ENCODE measurements at regions not wholly inside any gene's neighbourhood (a gene's known extent, or its start where the extent isn't known, plus 50 kb on each side); places are given as distances from the start of the nearest gene placed in this dataset.
"Not testable (repeated sequence)": the region's sequence is repeated elsewhere in the genome, so short reads cannot be mapped to it uniquely, and the experiment has no call there.

DNA sequence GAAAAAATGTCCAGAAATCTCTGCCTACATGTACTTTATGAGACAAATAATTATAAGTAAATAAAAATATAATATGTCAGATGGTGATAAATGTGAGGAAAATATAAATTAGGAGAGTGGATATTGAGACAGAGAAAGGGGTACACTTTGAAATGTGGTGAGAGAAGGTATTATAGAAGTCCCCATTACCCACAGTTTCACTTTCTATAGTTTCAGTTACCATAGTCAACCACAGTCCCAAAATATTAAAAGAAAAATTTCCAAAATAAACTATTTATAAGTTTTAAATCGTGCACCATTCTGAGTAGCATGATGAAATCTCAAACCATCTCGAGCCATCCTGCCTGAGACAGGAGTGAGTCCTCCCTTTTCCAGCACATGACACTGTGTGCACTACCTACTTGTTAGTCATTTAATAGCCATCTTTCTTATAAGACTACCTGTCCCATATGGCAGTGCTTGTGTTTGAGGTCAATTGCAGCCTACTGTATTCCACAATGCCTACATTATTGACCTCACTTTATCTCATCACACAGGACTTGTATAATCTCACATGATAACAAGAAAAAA is 653.7 kb downstream of the DACH1 start:
- DNase-seq: no peak

DNA sequence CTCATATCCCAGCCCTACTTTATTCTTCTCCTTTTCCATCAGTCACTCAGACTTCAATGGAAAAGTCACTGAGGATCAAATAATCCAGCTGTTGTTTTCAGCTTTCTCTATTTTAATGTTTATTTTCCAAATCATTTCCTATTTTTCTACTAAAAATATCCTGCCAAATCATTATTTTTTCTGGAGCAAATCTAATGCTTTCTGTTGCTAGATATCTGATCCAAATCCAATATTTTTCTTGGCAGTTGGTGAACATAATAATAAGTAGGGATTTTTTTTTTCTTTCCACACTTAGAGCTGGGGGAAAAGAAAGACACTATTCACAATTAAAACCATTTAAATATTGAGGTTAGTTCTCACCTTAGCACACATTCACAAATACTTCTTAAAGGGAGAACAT is 656.1 kb downstream of the DACH1 start:
- DNase-seq: no peak

DNA sequence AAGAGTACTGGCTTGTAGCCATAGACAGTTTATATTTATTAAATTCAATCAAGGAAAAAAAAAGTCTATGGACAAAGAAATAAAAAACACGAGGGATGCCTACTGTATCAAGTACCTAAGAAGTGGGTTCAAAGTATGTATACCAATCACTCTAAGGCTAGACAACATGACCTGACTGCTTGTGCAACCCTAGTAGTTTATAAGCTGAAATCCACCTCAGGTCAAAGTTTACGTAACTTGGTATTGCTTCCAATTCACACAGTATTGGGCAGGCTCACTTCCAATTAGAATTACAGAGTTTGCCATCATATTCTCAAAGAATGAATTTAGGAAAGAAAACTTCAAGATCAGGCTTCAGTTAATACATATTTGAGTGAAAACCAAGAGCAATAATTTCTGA is 657.8 kb downstream of the DACH1 start:
- no peak for DNase-seq

DNA sequence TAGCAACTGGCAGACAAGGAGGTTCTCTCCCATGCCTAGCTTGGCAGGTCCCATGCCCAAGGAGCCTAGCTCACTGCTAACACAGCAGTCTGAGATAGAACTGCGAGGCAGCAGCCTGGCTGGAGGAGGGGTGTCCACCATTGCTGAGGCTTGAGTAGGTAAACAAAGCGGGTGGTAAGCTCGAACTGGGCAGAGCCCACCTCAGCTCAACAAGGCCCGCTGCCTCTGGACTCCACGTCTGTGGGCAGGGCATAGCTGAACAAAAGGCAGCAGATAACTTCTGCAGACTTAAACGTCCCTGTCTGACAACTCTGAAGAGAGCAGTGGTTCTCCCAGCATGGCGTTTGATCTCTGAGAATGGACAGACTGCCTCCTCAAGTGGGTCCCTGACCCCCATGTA is 682.4 kb downstream of the DACH1 start:
- DNase-seq: not testable (repeated sequence)

DNA sequence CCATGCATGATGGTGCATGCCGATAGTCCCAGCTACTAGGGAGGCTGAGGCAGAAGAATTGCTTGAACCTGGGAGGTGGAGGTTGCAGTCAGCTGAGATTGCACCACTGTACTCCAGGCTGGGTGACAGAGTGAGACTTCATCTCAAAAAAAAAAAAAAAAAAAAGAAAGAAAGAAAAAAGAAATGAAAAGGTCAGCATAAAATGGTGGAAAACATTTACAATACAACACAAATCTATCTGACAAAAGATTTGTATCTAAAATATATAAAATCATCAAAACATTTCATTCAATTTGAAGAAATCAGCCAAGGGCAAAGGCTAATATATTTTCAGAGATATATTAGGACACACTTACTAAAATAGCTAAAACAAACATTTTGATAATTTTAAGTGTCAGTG is 683.7 kb downstream of the DACH1 start:
- DNase-seq: not testable (repeated sequence)

DNA sequence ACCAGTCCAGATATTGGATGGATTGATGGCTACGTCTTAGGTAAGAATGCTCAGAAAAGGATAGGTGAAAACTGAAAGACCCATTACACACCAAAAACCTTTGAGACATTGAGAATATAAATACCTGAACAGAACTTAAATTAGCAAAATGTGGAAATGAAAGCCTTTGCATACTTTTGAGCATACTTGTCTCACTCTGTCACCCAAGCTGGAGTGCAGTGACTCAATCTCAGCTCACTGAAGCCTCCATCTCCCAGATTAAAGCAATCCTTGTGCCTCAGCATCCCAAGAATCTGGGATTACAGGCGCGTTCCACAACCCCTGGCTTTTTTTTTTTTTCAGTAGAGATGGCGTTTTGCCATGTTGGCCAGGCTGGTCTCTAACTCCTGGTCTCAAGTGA is 695.3 kb downstream of the DACH1 start:
- no peak for DNase-seq

DNA sequence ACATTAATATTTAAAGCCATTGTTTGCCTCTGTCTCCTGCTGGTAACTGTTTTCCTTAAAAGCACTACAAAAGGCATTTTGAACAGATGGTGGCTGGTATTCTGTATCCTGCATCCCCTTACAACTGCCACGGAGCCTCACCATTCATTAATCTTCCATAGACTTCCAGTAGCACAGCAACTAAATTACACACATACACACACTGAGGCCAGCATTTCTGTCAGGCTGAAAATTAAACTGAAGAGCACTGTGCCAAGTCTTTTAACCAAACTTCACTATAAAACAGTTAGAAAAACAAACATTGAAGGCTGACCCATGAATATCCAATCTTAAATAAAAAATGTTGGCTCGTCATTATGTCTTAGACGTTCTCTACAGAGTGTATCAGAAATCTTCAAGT is 697.8 kb downstream of the DACH1 start:
- DNase-seq: no peak

DNA sequence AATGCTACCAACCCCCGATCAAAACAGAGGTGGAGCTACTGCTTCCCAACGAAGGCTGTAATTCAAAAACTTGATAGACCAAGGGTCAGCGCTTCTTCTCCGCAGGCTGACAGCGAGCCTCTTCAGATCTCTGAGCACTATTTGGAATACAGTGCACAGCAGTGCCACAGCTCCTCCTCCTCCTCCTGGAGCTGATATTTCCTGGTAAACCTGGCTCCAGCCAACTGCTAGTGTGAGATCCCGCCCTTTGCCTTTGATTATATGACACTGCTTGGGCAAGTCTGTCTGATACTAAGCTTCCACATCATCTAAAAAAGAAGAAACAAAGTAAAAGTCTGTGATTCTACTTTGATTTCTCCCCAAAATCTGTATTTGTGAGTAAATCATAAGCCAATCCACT is 710.5 kb downstream of the DACH1 start:
- no peak for DNase-seq

DNA sequence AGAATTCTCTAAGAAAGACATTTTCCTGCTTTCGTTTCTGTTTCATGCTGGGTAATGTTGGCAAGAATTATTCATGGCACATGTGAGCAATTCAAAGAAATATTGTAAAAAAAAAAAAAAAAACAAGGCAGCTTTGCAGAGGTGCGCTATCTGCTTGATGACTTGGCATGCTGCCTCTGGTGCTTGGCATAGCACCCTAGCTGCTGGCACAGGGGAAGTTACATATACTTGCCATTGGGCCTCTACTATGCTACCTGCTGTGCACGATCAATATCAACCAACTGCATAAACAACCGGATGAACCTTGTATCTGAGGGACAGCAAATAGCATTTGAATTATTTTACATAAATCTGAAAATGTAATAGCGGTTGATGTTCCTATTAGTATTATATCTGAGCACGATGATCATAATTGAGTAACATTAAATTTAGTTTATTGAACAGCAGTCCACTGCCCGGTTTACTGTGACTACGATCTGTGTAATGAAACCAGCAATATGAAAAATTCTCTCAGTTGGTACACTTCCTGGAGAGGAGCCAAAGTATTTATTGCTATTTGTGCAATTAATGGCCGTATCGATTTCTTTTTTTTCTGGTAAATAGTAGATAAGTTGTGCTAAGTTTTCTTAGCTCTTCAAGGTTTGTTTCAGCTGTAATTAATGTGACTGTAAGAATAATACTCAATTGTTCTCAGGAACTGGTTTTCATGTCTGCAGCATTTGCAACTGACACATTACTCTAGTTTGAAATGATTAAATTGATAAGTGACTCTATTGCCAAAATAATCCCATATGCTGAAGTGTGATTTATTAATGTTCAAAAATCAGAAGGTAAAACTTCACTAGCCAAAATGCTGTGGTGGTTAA is 717.3 kb downstream of the DACH1 start:
- DNase-seq: no peak

DNA sequence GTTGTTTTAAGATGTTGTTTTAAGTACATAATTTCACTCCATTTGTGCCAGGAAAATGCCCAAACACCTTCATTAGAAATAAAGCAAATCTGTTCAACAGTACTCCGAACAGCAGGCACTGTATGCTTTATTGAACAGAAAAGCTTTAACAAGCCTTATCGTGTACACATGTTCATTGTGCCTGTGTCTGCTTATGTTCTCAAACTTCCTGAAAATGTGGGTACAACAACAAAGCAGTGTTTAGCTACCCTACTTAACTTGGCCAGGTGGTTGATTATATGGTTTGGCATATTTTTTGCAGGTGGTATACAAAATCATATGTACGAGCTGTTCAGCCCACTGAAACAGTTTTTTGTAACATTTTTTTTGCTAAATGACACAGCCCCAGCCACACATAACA is 718.0 kb downstream of the DACH1 start:
- no peak for DNase-seq

DNA sequence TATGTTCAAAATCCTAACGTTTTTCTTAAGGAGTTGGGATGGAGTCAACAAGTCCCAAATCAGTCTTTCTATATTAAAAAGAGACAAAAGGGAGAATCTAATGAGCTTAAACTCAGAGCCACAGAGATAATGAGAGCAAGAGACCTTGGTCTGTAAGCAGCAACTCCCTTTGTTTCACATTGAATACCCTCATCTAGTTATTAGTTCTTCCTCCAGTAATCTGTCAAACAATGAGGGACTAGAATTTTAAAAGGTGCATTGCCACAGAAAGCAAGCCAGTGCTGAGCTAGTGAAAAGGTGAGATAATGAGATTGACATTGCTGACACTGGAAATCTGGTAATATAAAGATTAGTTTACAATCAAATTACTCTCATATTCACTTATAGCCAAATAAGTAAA is 718.6 kb downstream of the DACH1 start:
- no peak for DNase-seq

DNA sequence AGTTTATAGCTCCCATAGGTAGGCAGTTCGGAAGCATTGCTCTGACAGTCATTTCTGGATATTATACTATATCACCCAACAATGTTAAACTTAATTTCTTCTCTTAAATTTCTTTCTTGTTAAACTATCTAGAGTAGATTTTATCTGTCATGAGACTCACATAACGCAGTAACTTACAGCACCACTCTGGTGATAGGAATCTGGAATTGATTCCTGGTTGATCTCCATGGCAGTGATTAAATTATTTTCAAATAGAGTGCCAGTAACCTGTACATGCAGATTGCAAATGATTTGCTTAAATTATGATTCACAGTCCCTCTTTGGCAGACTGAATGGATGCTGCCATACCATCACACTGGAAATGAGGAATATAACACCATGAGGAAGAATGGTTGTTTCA is 722.1 kb downstream of the DACH1 start:
- DNase-seq: no peak

DNA sequence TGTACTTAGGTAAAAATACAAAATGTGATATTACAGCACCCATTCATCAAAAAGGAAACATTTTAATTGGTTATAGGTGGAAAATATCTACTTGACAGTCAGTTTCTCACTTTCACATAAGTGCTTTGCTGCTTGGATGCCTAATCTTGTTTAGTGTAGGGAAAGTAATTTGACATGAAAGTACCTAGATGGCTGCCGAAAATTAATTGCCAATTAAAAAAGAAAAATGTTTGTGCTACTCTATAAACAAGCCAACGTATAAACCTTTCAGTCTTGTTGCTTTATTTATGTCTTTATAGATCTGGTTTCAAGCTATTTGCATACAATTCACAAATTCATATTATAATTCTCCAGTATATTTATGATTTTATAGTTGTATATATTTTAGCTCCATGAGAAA is 729.9 kb downstream of the DACH1 start:
- DNase-seq: no peak

DNA sequence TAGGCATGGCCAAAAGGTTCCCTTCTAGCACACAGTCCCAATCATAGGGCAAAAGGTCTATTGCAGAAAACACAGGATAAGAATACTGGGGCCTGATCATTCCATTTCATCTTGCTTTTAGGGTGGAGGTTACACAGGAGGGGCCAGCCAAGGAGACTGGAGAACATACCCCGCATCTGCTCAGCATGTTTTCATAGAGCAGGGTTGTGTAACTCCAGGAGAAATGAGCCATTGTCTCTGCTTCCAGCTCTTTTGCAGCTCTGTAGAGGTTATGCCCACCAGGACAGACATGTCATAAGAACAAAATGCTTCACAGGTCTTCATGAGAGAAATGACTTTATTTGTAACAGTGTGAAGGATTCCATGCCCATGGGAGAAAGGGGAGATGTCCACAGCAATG is 742.8 kb downstream of the DACH1 start:
- DNase-seq: no peak

DNA sequence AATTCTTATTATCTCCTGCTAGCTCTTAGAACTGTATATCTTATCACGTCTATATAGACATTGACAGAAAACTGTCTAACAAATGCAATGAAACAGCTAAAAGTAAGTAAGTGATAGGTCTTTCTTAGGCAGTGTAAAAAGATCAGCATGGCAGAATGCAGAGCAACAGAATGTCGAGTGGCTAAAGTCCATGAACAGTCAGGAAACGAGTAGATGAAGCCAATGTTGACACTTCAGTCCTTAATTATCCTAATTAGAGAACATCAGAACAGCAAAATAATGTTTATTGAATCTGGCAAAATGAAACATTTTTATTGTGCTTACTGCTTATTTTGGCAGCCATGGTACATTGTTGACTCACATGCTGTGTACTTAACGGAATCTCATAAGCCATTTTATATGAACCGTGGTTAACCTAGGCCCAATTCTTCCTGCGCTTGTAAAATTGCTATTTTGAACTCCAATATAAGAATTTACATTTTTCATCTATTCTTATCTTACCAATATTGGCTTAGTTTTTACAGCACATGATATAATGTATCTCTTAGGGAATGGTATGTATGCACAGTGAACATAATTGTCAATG is 748.1 kb downstream of the DACH1 start:
- DNase-seq: no peak

DNA sequence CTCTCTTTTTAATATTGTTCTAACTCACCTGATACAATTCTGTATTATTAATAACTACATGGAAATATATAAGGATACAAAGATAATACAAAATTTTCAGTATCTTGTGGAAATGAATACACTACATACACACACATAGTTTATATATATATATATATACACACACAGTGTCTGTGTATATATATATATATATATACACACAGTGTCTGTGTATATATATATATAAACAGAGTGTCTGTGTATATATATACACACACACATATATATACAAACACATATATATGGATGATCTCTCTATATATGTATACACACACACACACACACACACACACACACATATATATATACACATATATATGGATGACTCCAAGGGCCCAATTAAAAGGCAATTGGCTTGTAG is 749.1 kb downstream of the DACH1 start:
- DNase-seq: no peak

DNA sequence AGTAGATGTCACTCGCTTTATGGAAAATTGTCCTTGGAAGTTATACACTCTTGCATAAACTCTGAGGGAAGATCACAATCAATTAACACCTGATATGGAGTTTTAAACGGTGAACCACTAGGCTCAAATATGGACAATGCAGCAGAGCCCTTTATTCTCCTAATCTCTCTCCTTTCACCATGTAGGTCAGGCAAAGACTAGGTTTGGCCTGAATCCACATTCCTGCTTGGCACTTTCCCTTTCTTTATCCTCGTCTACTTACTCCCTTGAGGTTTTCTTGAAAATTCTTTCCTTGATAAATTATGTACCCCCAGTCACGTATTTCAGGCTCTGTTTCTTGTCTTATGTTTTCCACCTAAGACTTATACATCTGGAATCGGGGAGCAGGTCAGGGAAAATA is 751.7 kb downstream of the DACH1 start:
- no peak for DNase-seq

DNA sequence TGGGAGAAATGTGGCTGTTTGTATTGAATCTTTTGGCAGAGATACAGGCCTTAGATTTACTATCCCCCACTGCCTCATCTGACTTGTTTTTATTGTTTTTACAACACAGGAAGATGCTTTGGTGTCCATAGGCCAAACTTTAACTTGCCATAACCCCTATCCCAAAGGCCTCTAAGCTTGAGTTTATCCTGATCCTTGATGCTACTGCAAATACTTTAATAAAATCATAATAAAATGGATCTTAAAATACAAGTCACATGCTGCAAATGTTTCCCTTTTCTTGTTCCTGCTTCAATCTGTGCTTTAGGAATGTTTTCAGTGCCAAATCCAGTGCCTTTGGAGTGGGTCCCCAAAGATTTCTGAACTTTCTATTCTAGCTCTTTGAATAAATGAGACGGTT is 770.6 kb downstream of the DACH1 start:
- DNase-seq: no peak

DNA sequence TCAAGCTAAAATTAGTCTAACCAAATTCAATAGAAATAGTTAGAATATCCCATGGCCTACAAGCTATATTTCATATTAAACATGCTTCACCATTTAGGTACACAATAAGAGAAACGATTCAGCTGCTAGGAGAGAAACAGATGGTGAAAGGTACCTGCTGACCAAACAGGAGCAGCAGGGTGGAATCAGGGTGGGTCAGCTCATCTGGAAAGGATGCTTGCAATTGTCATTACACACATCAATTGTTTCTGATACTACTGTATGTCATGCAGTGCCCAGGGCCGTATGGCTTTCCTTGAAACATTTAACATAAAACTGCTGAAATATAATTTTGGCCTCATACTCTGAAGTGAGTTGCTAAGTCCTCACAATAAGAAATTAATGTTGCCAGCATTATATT is 776.0 kb downstream of the DACH1 start:
- DNase-seq: no peak

DNA sequence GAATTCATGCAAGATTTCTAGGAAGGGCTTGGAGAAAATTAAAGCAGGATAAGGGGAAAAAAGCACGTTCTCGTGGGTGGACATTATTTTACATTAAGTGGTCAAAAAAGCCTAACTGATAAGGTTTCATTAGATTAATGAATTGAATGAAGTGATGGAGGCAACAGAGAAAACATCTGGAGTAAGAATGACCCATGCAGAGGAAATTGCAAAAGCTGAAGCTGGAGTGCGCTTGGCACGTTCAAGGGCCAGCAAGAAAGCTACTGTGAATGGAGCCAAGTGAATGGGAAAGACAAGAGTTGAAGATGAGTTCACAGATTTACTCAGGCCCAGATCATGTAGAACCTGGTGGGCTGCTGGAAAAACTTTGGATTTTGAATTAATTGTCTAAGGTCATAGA is 777.9 kb downstream of the DACH1 start:
- no peak for DNase-seq

DNA sequence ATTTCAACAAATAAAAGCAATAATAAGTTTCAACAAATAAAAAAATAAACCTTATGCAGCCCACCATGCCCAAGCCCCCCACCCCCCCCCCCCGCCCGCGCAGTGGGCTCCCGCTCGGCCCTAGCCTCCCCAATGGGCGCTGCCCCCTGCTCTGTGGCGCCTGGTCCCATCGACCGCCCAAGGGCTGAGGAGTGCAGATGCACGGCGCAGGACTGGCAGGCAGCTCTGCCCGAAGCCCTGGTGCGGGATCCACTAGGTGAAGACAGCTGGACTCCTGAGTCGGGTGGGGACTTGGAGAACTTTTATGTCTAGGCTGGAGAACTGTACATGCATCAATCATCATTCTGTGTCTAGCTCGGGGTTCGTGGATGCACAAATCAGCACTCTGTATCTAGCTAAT is 779.6 kb downstream of the DACH1 start:
- no peak for DNase-seq

DNA sequence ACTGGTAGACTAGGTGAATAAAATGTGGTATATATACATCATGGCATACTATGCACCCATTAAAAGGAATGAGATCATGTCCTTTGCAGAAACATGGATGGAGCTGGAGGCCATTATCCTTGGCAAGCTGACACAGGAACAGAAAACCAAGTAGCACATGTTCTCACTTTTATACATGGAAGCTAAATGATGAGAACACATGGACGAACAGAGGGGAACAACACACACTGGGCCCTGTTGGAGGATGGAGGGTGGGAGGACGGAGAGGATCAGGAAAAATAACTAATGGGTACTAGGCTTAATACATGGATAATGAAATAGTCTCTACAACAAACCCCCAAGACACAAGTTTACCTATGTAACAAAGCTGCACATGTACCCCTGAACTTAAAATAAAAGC is 780.0 kb downstream of the DACH1 start:
- no peak for DNase-seq

DNA sequence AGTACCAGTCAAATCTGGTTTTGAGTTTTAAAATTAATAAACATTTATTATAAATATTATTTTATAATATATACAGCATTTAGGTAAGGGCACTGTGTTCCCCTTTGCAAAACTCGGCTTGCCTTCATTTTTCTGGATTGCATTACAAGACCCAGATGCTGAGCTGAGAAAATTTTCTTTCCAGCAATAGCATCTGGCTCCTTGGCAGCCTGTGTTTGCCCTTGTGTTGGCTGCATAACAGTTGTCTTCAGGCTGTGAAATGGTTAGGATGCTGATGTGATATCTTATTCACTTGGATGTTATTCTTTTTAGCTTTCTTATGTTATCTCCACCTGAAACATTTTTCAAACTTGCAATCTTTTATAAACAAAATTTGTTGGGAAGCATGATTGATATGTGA is 784.4 kb downstream of the DACH1 start:
- no peak for DNase-seq

DNA sequence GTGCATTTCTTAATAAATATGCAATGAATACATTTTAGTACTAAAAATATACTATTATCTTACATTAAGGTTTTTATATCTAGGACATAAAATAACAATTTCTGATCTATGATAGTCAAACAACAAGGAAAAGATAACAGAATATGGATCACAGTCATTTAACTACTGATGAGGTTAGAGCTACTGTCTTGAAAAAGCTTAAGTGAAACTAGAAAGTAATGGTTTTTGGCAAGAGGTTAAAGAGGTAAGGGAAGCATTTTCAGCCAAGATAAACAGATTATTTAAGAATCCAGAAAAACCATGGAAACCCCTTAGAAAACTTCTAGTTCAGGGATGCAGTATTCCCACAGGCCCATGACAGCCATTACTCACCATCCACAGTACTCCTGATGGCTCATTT is 787.4 kb downstream of the DACH1 start:
- DNase-seq: no peak

DNA sequence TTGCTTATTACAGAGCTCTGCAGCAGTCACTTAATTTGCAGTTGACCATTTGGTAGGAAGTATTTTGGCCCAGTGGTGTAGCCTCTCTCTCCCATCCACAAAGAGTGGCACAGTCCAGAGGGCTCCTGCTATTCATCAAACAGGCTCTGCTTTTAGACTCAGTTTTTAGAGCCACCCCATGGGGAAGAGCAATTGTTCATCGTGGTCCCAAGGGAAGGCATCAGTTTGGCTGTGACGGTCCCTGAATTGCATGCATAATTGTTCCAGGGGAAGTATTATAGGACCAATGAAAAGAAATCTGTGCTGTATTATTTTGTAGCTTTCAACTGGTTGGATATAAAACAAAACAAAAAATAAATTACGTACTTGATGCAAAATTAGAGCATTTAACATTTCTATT is 799.0 kb downstream of the DACH1 start:
- DNase-seq: no peak

Measured in activated CD4-positive, alpha-beta T cell treated with anti-CD3 and anti-CD28 coated beads for 4 hours (primary cell).